K562 (cell line): ENCODE measurements at regions not wholly inside any gene's neighbourhood (a gene's known extent, or its start where the extent isn't known, plus 50 kb on each side); places are given as distances from the start of the nearest gene placed in this dataset.

ENCODE experiments used
- ATAC-seq: fragments of 200-7000 bp; cut with Tn5 transposase; 3 replicates; pipeline ENCODE4 v1.9.1; 2020; ENCODE audit warnings: moderate library complexity
- BruUV-seq: library from RNA; stranded (reverse); fragments of 400-500 nt; replicated peaks from 2 replicates; lab custom pipeline; 2021; lab: Mats Ljungman, UMichigan
- CTCF ChIA-PET: fragments of 300-600 bp; formaldehyde crosslinking; extraction: SDS; loops from one replicate; lab custom pipeline; 2021; ENCODE audit warnings: low intra/inter-chr PET ratio; lab: Yijun Ruan, JAX
- POLR2A ChIA-PET: fragments of 300-600, 350-650 bp; sonication (Branson Sonifier 250); formaldehyde crosslinking; extraction: SDS; loops from one replicate; lab custom pipeline; 2021; ENCODE audit warnings: antibody characterized with exemption, inconsistent platforms; lab: Yijun Ruan, JAX
- DNase-seq, 4 experiments: peaks; one replicate each; pipeline versions ENCODE4 v3.0.0 to v3.0.0-alpha.2; 2011 to 2018; ENCODE audit warnings: low spot score in 3 of 4, mixed read lengths in 3 of 4; ENCODE audit errors: extremely low read depth in 1 of 4
- FAIRE-seq: peaks from 2 replicates; lab custom pipeline; 2011; peaks lifted over from hg19 to GRCh38; lab: Jason Lieb, UNC
- H2AFZ ChIP-seq: 2 replicates; pipeline ENCODE4 v1.6.0; 2011; ENCODE audit warnings: low read depth, low read length, control low read depth, inconsistent platforms
- H3K27ac ChIP-seq: fragments of 200-600 bp; 3 replicates; pipeline ENCODE4 v1.8.0; 2011; ENCODE audit warnings: low read depth, mild to moderate bottlenecking, control low read depth, inconsistent platforms, low read length, moderate library complexity, mixed read lengths; ENCODE audit errors: extremely low read depth
- H3K27me3 ChIP-seq, 2 experiments: fragments of 300-600 bp in 1 of 2; 2 replicates in 1 of 2; 3 replicates in 1 of 2; pipeline versions ENCODE4 v1.6.0 to v1.8.0; 2011; ENCODE audit warnings: inconsistent platforms in 2 of 2, low read length in 2 of 2, mild to moderate bottlenecking in 1 of 2, mixed read lengths in 1 of 2, moderate library complexity in 1 of 2; ENCODE audit not compliant: control insufficient read depth in 2 of 2, insufficient read depth in 2 of 2
- H3K36me3 ChIP-seq: fragments of 300-600 bp; 3 replicates; pipeline ENCODE4 v1.8.0; 2011; ENCODE audit warnings: mild to moderate bottlenecking, low read length, inconsistent platforms; ENCODE audit not compliant: control insufficient read depth, insufficient read depth
- H3K4me1 ChIP-seq, 2 experiments: fragments of 200-600 bp in 1 of 2; replicated peaks in 1 of 2; 2 replicates in 1 of 2; 3 replicates in 1 of 2; pipeline versions ENCODE4 v1.5.1 to v1.8.0; 2011; ENCODE audit warnings: inconsistent platforms in 2 of 2, low read length in 2 of 2, mild to moderate bottlenecking in 1 of 2, mixed read lengths in 1 of 2, moderate library complexity in 1 of 2; ENCODE audit not compliant: control insufficient read depth in 2 of 2, insufficient read depth in 2 of 2
- H3K4me2 ChIP-seq: 2 replicates; pipeline ENCODE4 v1.6.1; 2011; ENCODE audit warnings: low read length, control low read depth, inconsistent platforms, mixed read lengths; ENCODE audit not compliant: insufficient read depth
- H3K4me3 ChIP-seq: fragments of 200-600 bp; sonication (generic), shearing (Covaris generic); 2 replicates; pipeline ENCODE4 v1.5.1; 2016; ENCODE audit warnings: control low read depth, inconsistent platforms
- H3K79me2 ChIP-seq: fragments of 200-600 bp; 3 replicates; pipeline ENCODE4 v1.8.0; 2011; ENCODE audit warnings: low read length, inconsistent platforms; ENCODE audit not compliant: control insufficient read depth, insufficient read depth
- H3K9ac ChIP-seq, 2 experiments: 2 replicates each; pipeline versions ENCODE4 v1.6.0 to v1.6.1; 2011; ENCODE audit warnings: low read depth in 2 of 2, low read length in 2 of 2, control low read depth in 1 of 2, inconsistent platforms in 1 of 2, mild to moderate bottlenecking in 1 of 2, mixed read lengths in 1 of 2; ENCODE audit not compliant: insufficient read depth in 1 of 2
- H3K9me1 ChIP-seq: one replicate; pipeline ENCODE4 v1.6.0; 2011; ENCODE audit warnings: inconsistent platforms, mild to moderate bottlenecking, low read length, moderate library complexity; ENCODE audit not compliant: control insufficient read depth, insufficient read depth
- H3K9me3 ChIP-seq: replicated peaks from 2 replicates; pipeline ENCODE4 v1.5.1; 2011; ENCODE audit warnings: low read depth, low read length, inconsistent platforms; ENCODE audit not compliant: control insufficient read depth, insufficient read depth
- H4K20me1 ChIP-seq: replicated peaks from 2 replicates; pipeline ENCODE4 v1.6.1; 2011; ENCODE audit warnings: low read length, inconsistent platforms, mixed read lengths; ENCODE audit not compliant: control insufficient read depth, insufficient read depth
- HSF4 ChIP-seq: fragments of 250-450 bp; sonication (Bioruptor Pico); IDR thresholded peaks from 2 replicates; pipeline ENCODE4 v2.1.2; 2022; ENCODE audit warnings: mild to moderate bottlenecking, moderate library complexity, borderline replicate concordance
- L3MBTL2 ChIP-seq: fragments of 450-650 bp; IDR thresholded peaks from 2 replicates; pipeline ENCODE4 v1.6.1; 2016; ENCODE audit warnings: mild to moderate bottlenecking, moderate library complexity
- MCM7 ChIP-seq, 2 experiments: fragments of 450-650 bp; IDR thresholded peaks; 2 replicates each; pipeline ENCODE4 v1.6.1; 2016 to 2018
- MLX ChIP-seq, 2 experiments: fragments of 450-650 bp in 1 of 2; sonication (generic) in 1 of 2; formaldehyde crosslinking; conservative IDR thresholded peaks; 2 replicates each; pipeline versions ENCODE4 v1.4.0 to v1.8.1; 2020 to 2022; ENCODE audit warnings: mild to moderate bottlenecking in 1 of 2, missing genetic modification reagents in 1 of 2
- PRPF4 ChIP-seq: fragments of 200-400 bp; formaldehyde crosslinking; IDR thresholded peaks from one replicate; pipeline ENCODE4 v1.6.1; 2017; ENCODE audit warnings: low read length, low read depth, mild to moderate bottlenecking; ENCODE audit not compliant: insufficient read depth, poor library complexity, severe bottlenecking
- RREB1 ChIP-seq: fragments of 250-450 bp; sonication (Bioruptor Pico); IDR thresholded peaks from 2 replicates; pipeline ENCODE4 v1.4.0; 2020
- ZKSCAN1 ChIP-seq: fragments of 150-350 bp; IDR thresholded peaks from 2 replicates; pipeline ENCODE4 v1.6.1; 2016; ENCODE audit warnings: low read depth, low read length
- WGBS: fragments of 100-300 bp; shearing (Covaris generic); methylation state at CpG from one replicate; pipeline ENCODE4 v1.1.6; 2016; ENCODE audit warnings: low coverage, mixed read lengths; ENCODE audit not compliant: insufficient coverage; ENCODE audit errors: missing lambda C conversion rate; 5-methylcytosine and 5-hydroxymethylcytosine counted together
- in situ Hi-C: fragments of 300-500 bp; cut with MboI; formaldehyde crosslinking; loops from 4 replicates; pipeline ENCODE4 v1.15.0; 2018; ENCODE audit warnings: inconsistent platforms, mixed read lengths
- intact Hi-C: fragments of 100-400 bp; cut with micrococcal nuclease; formaldehyde crosslinking; loops from 2 replicates; pipeline ENCODE4 v1.14.2; 2022

- no peaks in the 10 kb centered on the region for H3K4me1 ChIP-seq
- H3K4me3 ChIP-seq, result no peak overlapping the region
- intact Hi-C loops, result no loop called here
- H3K9ac ChIP-seq, result no peak overlapping the region
- no peak overlapping the region for H3K27ac ChIP-seq
- no peak overlapping the region for H3K4me2 ChIP-seq
- no peaks in the 10 kb centered on the region for H3K9me3 ChIP-seq
- POLR2A ChIA-PET, result interaction anchor here (0.6 kb wide), 1 partner anchor 79 kb away, joined by 3 read pairs; no protein-coding TSS in a partner anchor
- no peaks in the 10 kb centered on the region for H4K20me1 ChIP-seq
- H3K27me3 ChIP-seq, result no peaks in the 10 kb centered on the region
- DNase-seq (no peak), ATAC-seq (no peak), FAIRE-seq (no peak)
- no TSS peak for BruUV-seq
- TF ChIP-seq PRPF4 (no peak), MLX (CRISPR knock-in tag; conservative IDR thresholded peaks at IDR 0.05) (no peak), MCM7 (IDR thresholded peaks at IDR 0.05) (no peak), HSF4 (CRISPR knock-in tag) (no peak), L3MBTL2 (no peak), RREB1 (no peak), ZKSCAN1 (no peak)
- no peak overlapping the region for H2AFZ ChIP-seq
- 1% methylated on average over 6 of the region's 6 CpGs for WGBS
- CTCF ChIA-PET, result no interaction called here
- H3K9me1 ChIP-seq, result no peaks in the 10 kb centered on the region
- in situ Hi-C loops, result no loop called here
- H3K79me2 ChIP-seq, result no peaks in the 10 kb centered on the region
- H3K36me3 ChIP-seq, result no peaks in the 10 kb centered on the region
These were observed 268.7 kb upstream of the CDH5 start for GRCh38 chr16:66097751-66098150.
